Stromal cell of bone marrow (primary cell): ENCODE measurements at regions not wholly inside any gene's neighbourhood (a gene's known extent, or its start where the extent isn't known, plus 50 kb on each side); places are given as distances from the start of the nearest gene placed in this dataset.

ENCODE experiments used
- DNase-seq: peaks from one replicate; pipeline ENCODE4 v3.0.0-alpha.2; 2012; ENCODE audit warnings: low read depth

- DNase-seq: no peak
Measured at GRCh38 chr16:17852977-17853702, 382.4 kb upstream of the XYLT1 start.

GRCh38 chr16:17850581-17851250 lies 380.0 kb upstream of the XYLT1 start:
- no peak for DNase-seq

DNA sequence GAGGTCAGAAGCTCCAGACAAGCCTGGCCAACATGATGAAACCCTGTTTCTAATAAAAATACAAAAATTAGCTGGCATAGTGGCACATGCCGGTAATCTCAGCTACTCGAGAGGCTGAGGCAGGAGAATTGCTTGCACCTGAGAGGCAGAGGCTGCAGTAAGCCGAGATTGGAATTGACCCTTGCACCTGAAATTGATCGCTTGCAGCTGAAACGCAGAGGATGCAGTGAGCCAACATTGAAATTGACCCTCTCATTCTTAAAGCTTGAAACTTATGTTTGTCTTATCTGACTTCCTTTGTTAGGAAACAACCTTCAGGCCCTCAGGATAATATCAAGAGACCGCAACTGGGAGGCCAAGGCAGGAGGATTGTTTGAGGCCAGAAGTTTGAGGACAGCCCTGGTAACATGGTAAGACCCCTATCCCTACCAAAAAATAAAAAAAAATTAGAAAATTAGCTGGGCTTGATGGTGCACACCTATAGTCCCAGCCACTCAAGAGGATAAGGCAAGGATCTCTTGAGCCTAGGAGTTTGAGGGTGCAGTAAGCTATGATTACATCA lies 376.6 kb upstream of the XYLT1 start:
- no peak for DNase-seq

DNA sequence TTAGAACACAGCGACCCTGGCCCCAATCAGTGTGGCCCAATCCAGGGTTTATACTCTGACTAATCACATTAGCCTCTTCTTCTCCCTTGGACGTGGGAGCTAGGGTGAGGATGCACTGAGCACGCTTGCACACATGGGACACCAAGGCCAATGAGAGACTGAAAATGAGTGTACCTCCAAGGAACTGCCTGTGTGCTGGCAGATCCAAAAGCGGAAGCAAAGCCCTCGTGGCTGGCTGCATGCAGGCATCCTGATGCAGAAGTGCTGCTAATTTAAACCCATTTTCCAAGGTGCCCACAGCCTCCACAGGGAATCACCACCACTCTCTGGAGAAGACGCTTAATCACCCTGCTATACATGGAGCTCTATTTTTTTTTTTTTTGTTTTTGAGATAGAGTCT lies 375.3 kb upstream of the XYLT1 start:
- DNase-seq: no peak

GRCh38 chr16:17845031-17845430 lies 374.3 kb upstream of the XYLT1 start:
- no peak for DNase-seq

DNA sequence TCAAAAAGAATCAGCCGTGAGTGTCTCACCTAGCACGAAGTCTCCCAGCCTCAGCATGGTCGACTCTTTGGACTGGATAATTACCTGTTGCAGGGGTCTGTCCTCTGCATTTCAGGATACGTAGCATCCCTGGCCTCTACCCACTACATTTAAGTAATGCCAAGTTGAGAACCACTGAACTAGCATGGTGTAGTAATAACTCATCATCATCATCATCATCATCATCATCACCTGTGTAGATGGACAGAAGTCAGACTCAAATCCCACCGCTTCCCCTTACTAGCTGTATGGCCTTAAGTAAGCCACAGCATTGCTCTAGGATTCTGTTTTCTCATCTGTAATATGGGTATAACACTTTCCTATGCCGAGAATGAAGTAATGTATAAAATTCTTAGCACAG lies 373.1 kb upstream of the XYLT1 start:
- DNase-seq: no peak

DNA sequence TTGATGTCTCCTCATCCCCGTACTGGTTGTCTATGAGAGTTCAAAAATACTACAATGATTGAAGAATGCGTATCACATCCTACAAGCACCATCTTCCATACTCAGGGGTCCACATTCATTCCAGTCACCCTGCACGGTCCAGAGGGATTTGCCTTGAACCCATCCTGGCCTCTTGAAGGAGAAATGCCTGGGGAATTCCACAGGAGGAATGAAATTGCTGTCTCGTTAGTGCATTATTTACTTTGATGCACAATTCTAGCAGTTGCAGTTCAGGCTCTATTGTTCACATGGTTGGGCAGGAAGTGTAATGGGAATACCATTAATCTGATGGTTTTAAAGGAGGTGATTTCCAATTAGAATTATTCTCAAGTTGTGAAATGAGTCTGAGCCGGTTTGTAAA lies 369.1 kb upstream of the XYLT1 start:
- DNase-seq: no peak

GRCh38 chr16:17839272-17839671 lies 368.5 kb upstream of the XYLT1 start:
- no peak for DNase-seq

- DNase-seq: peak; percentile 90
Measured at GRCh38 chr16:17836868-17837602, 366.3 kb upstream of the XYLT1 start.

GRCh38 chr16:17835118-17835876 lies 364.5 kb upstream of the XYLT1 start:
- DNase-seq: peak; percentile 12

DNA sequence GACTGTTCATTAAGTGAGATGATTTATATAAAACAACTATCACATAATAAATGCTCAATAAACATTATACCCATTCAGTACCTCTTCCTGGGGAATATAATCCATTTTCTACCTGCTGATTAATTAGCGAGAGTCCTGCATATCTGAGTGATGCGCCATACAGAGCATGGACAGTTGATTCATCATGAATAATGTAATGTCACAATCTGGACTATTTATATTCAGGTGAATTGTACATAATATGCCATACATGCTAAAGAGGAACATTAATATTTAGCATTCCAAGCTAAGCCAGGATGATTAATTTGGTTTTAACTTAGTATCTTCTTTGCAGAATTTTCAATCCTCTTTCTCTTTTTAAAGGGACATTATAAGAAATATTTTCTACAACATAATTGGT lies 362.0 kb upstream of the XYLT1 start:
- DNase-seq: no peak

DNA sequence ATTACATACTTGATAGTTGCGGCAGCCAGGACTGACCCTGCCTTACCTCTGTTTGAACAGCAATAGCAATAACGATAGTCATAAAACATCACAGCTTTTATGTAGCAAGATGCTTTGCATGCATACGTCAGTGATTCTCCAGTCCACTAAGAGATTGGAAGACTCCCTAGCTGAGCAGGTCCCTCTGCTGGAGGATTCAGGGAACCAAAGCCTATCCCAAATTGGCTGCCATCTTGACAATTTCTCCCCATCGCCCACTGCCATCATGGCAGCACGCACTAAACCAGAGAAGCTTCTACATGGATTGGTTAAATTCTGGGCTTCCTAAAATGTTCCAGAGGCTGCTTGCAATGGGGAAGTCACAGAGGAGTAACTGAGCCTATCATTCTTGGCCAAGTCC lies 360.6 kb upstream of the XYLT1 start:
- no peak for DNase-seq

DNA sequence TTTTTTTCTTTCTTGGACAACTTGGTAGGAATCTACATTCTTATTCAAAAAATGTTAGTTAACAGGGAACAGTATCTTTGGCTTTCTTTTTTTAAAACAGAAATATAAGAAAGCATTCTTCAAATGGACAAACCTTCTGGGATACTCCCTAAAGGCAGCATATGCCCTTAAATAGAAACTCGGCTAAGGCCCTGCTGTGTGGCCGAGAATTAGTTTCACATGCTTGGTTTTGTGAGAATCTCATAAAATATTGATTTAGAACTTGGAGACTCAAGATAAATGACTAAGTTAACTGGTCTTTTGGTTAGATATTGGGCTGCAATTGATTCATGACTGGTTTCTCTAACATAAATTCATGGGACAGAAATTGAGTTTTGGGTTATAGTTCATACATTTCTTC lies 359.9 kb upstream of the XYLT1 start:
- peak; percentile 14 for DNase-seq

DNA sequence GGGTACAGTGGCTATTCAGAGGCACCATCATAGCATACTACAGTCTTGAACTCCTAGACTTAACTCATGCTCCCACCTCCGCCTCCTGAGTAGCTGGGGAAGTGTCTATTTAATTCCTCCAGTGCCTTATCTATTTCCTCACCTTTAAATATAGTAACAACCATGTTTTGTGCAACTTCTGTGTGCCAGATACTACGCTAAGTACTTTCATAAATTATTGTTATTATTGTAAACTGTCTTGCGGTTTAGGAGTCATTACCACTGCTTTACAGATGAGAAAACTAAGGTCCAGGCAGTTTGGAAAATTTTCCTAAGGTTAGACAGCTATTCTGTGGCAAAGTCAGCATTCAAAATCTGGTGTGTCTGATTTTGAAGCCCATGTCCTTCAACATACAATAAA lies 359.1 kb upstream of the XYLT1 start:
- DNase-seq: no peak

DNA sequence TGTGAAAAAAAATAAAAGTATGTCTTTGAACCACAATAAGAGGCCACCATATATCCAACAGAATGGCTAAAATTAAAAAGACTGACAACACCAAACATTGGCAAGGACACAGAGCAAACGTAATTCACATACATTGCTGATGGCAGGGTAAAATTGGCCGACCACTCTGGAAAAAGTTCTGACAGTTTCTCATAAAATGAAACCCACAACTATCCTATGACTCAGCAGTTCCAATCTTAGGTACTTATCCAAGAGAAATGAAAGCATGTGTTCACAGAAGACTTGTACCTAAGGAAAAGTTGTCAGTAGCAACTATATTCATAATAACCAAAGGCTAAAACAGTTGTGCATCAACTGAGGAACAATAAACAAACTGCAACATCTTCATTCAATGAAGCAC lies 357.3 kb upstream of the XYLT1 start:
- peak; percentile 86 for DNase-seq

DNA sequence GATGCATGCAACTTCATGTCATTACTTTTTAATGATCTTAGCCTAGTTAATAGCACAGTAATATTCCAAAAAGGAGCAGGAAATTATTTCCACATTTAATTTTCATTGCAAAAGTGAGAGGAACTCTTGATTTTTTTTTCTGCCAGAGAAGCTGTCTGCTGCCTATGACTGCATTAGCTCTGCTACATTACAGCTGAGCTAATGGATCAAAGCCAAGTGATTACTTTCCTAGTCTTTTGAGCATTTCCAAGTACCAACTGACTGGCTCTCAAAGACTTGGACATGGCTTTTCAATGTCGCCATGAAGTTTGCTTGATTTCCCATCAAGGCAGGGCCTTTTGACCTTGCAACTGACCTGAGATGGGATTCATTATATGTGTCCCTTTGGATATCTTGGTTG lies 356.6 kb upstream of the XYLT1 start:
- DNase-seq: peak; percentile 39

- no peak for DNase-seq
Measured at GRCh38 chr16:17817943-17818342, 347.2 kb upstream of the XYLT1 start.

- no peak for DNase-seq
Measured at GRCh38 chr16:17817260-17817659, 346.5 kb upstream of the XYLT1 start.

GRCh38 chr16:17812771-17813170 lies 342.0 kb upstream of the XYLT1 start:
- no peak for DNase-seq

GRCh38 chr16:17804857-17805256 lies 334.1 kb upstream of the XYLT1 start:
- DNase-seq: no peak

- peak; percentile 82 for DNase-seq
Measured at GRCh38 chr16:17803625-17804410, 333.1 kb upstream of the XYLT1 start.
